HFFc6 (cell line): ENCODE measurements at regions not wholly inside any gene's neighbourhood (a gene's known extent, or its start where the extent isn't known, plus 50 kb on each side); places are given as distances from the start of the nearest gene placed in this dataset.

Experiments used
- DNase-seq: peaks from one replicate; pipeline ENCODE4 v3.0.0-alpha.2; 2018
- H3K27ac Mint-ChIP-seq: 2 replicates; pipeline ENCODE4 v1.8.0; 2020; ENCODE audit warnings: mild to moderate bottlenecking, mixed read lengths
- H3K27me3 Mint-ChIP-seq: 2 replicates; pipeline ENCODE4 v1.8.0; 2021; ENCODE audit warnings: mild to moderate bottlenecking, moderate library complexity, mixed read lengths; ENCODE audit not compliant: insufficient read depth
- H3K36me3 Mint-ChIP-seq: 2 replicates; pipeline ENCODE4 v1.8.0; 2021; ENCODE audit warnings: low read depth, mixed read lengths
- H3K4me1 Mint-ChIP-seq: 2 replicates; pipeline ENCODE4 v1.8.0; 2020; ENCODE audit warnings: low read depth, mixed read lengths
- H3K4me3 Mint-ChIP-seq: 2 replicates; pipeline ENCODE4 v1.8.0; 2020; ENCODE audit warnings: mild to moderate bottlenecking, moderate library complexity, mixed read lengths
- H3K9me3 Mint-ChIP-seq: 2 replicates; pipeline ENCODE4 v1.8.0; 2020; ENCODE audit warnings: mild to moderate bottlenecking, mixed read lengths
- TF ChIP-seq, protein P1 (sequence below): fragments of 200-600 bp; sonication (generic); IDR thresholded peaks from 2 replicates; pipeline ENCODE4 v1.5.0; 2021; ENCODE audit warnings: antibody characterized with exemption, mild to moderate bottlenecking

DNA sequence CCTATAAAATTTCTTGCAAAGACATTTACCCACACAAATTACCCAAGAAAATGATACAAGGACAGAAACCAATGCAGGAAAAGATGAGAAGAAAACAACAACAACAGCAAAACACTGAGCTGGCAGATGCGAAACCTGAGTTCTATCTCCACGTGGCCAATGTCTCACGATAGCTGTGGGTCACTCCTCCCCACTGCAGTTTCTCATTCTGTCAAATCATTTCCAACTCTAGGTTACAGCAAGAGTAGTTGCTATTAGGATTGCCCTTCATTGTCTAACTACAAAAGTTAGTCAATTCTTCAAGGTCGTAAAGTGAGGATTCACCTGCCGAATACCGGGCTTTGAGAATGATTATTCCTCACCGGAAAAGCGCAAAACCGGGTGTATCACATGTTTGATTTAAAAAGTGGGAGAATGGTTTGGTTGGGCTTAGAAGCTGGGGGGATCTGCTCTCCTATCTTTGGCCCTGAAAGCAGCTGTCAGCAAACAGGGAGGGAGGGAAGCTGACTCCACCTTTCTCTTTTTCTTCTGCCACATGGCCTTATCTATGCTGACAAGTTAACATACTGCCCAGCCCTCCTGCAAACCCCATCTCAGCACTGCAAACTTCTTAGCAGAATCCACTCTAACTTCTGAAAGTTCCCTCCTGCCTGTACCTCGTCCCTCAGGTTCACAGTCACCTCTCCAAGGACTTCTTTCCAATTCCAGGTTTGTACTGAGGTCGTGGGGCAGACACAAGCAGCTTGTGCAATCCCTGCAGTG, 473.0 kb downstream of the SOX11 start:
- no peak for DNase-seq
- no peak overlapping the region for H3K4me3 Mint-ChIP-seq
- H3K9me3 Mint-ChIP-seq = peaks cover 54% of the 10 kb centered on the region
- H3K27me3 Mint-ChIP-seq = no peaks in the 10 kb centered on the region; the same call in 1 of the 2 replicates
- no peaks in the 10 kb centered on the region; the same call in 1 of the 2 replicates for H3K36me3 Mint-ChIP-seq
- TF ChIP-seq, protein P1, sequence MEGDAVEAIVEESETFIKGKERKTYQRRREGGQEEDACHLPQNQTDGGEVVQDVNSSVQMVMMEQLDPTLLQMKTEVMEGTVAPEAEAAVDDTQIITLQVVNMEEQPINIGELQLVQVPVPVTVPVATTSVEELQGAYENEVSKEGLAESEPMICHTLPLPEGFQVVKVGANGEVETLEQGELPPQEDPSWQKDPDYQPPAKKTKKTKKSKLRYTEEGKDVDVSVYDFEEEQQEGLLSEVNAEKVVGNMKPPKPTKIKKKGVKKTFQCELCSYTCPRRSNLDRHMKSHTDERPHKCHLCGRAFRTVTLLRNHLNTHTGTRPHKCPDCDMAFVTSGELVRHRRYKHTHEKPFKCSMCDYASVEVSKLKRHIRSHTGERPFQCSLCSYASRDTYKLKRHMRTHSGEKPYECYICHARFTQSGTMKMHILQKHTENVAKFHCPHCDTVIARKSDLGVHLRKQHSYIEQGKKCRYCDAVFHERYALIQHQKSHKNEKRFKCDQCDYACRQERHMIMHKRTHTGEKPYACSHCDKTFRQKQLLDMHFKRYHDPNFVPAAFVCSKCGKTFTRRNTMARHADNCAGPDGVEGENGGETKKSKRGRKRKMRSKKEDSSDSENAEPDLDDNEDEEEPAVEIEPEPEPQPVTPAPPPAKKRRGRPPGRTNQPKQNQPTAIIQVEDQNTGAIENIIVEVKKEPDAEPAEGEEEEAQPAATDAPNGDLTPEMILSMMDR = no peak
- no peaks in the 10 kb centered on the region for H3K4me1 Mint-ChIP-seq
- no peak overlapping the region for H3K27ac Mint-ChIP-seq

DNA sequence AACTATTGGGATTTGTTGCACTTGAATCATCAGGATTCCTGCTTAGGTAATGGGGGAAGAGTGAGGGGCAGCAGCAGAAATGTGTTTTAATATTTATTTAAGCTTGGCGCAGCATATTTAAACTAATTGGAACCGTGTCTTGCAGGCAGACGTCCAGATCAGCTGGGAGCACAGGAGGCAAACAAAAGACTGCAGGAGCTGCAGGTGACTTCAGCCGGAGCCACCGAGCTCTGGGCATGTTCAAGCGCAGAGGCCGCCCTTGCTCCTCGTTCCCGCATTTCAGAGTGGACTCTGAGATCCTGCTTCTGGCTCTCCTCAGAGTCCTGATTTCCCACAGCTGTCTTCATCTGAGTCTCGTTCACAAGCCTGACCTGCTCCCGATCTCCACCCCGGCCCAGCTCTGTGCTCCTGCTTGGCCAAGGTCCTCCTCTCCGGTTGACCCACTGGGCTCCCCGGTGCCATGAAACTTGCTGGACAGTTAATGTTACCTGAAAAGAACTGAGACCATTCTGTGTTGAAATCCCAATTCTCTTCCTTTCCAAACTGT, 475.5 kb downstream of the SOX11 start:
- TF ChIP-seq, protein P1 = no peak
- Mint-ChIP-seq H3K27me3 (no peaks in the 10 kb centered on the region; the same call in 1 of the 2 replicates), H3K4me1 (no peaks in the 10 kb centered on the region)

DNA sequence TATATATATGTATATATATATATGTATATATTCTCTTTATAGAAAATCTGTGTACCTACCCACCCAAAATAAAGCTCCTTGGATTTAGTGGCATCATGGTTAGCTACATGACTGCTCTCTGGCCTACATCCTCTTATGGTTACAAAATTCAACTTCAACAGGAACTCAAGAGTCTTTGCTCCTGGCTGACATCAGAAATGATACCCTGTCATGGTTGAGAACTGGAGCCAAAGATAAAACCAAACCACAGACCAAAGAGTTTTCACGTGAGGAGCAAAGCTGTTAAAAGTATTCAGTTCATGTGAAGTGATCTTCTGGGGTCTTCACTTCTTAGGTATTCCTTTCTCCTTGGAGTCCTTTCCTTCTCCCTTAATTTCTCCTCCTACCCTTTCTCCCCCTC, 476.3 kb downstream of the SOX11 start:
- Mint-ChIP-seq H3K4me1 (no peaks in the 10 kb centered on the region), H3K27me3 (no peaks in the 10 kb centered on the region; the same call in 1 of the 2 replicates), H3K27ac (no peak overlapping the region), H3K36me3 (no peaks in the 10 kb centered on the region; the same call in 1 of the 2 replicates), H3K4me3 (no peak overlapping the region), H3K9me3 (peaks cover 65% of the 10 kb centered on the region)
- TF ChIP-seq, protein P1 = no peak
- DNase-seq = no peak

More for the DNA sequence above, 475.5 kb downstream of the SOX11 start:
- Mint-ChIP-seq H3K9me3 (peaks cover 59% of the 10 kb centered on the region), H3K36me3 (no peaks in the 10 kb centered on the region; the same call in 1 of the 2 replicates), H3K27ac (no peak overlapping the region), H3K4me3 (no peak overlapping the region)
- no peak for DNase-seq

DNA sequence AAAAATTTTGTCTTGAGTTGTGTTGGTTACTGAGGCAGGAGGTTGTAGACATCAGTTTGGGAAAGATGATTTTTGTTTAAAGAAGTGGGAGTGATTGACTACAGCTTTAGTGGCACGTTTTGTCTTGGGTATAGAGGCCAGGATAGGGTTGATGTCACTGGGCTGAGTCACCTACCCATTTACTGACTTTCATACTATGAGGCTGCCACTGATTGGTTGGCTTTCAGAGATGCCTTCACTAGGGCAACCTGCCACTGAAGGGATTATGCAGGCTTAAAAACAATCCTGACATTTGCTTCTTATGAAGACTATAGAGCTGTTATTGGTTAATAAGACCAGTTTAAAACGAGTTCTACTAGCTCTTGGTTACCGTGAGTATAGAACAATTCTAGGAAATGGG, 479.1 kb downstream of the SOX11 start:
- no peak for DNase-seq
- Mint-ChIP-seq H3K4me3 (no peak overlapping the region), H3K9me3 (peaks cover 46% of the 10 kb centered on the region), H3K4me1 (no peaks in the 10 kb centered on the region), H3K36me3 (no peaks in the 10 kb centered on the region), H3K27me3 (no peaks in the 10 kb centered on the region), H3K27ac (no peak overlapping the region)
- TF ChIP-seq, protein P1 = no peak

DNA sequence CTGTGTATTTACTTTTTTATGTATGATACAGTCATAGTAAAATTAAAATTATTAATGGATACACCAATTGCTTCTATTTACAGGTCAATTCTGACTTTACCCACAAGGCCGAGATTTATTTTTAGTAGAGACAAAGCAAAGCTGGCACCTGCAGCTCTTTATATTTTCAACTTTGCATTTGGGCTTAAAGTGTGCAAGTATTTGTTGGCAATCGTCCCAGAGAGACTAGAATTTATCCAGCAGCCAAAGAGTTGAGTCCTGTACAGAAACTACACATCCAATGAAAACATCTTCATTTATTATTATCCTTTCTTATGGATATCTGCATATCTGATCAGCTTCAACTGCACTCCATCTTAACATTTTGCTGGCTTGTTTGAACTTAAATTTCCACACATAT, 485.6 kb downstream of the SOX11 start:
- TF ChIP-seq, protein P1 = no peak
- H3K4me3 Mint-ChIP-seq = no peak overlapping the region

More for the DNA sequence above, 485.6 kb downstream of the SOX11 start:
- Mint-ChIP-seq H3K4me1 (no peaks in the 10 kb centered on the region), H3K36me3 (peaks cover 3% of the 10 kb centered on the region; the same call in 1 of the 2 replicates), H3K27ac (no peak overlapping the region), H3K27me3 (no peaks in the 10 kb centered on the region), H3K9me3 (peaks cover 45% of the 10 kb centered on the region)
- DNase-seq = no peak
